Uterus (tissue), 2 donors: ENCODE measurements at regions not wholly inside any gene's neighbourhood (a gene's known extent, or its start where the extent isn't known, plus 50 kb on each side); places are given as distances from the start of the nearest gene placed in this dataset.

Source experiments
- CTCF ChIP-seq, 4 experiments: fragments of 200-600 bp in 2 of 4; fragments of 450-650 bp in 2 of 4; sonication (generic) in 2 of 4; IDR thresholded peaks; one replicate each; pipeline ENCODE4 v1.5.1; 2016 to 2019; ENCODE audit warnings: antibody characterized with exemption in 4 of 4, mild to moderate bottlenecking in 2 of 4, moderate library complexity in 1 of 4
- POLR2A ChIP-seq, 2 donors: fragments of 450-650 bp; IDR thresholded peaks; one replicate each; pipeline ENCODE4 v1.6.1; 2016; ENCODE audit warnings: antibody characterized with exemption in 2 of 2, mild to moderate bottlenecking in 1 of 2, moderate library complexity in 1 of 2

- TF ChIP-seq CTCF (IDR thresholded peaks at IDR 0.05) (no peak), POLR2A (IDR thresholded peaks at IDR 0.05) (no peak)
These were observed 98.7 kb upstream of the VAV3 start for GRCh38 chr1:108063703-108064102.
